ENCODE measurements at regions not wholly inside any gene's neighbourhood (a gene's known extent, or its start where the extent isn't known, plus 50 kb on each side); places are given as distances from the start of the nearest gene placed in this dataset.
"Not testable (repeated sequence)": the region's sequence is repeated elsewhere in the genome, so short reads cannot be mapped to it uniquely, and the experiment has no call there.

DNA sequence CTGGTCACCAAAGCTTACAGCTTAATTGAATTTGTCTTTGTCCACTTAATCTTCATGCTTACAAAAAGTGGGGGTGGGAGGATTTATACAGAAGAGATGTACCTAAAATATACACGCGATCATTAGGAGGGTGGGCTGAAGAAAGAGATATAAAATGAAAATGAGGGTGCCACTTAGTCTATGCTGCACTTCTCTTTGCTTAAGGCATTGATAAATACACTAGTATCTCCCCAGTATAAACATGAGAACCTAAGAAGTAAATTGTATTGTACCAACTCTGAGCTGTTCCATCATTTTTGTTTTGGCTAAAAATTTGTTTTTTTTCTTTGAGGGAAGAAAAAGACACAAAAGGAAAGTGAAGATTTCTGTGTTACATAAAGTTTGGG lies 170.8 kb upstream of the ZNF217 start:
- no peak for DNase-seq

- no peak for DNase-seq
Observed at GRCh38 chr20:53763707-53764414, 170.2 kb upstream of the ZNF217 start.

GRCh38 chr20:53762423-53762798 lies 168.8 kb upstream of the ZNF217 start:
- not testable (repeated sequence) for DNase-seq

- DNase-seq, result no peak
Observed at GRCh38 chr20:53760025-53760441, 166.4 kb upstream of the ZNF217 start.

DNA sequence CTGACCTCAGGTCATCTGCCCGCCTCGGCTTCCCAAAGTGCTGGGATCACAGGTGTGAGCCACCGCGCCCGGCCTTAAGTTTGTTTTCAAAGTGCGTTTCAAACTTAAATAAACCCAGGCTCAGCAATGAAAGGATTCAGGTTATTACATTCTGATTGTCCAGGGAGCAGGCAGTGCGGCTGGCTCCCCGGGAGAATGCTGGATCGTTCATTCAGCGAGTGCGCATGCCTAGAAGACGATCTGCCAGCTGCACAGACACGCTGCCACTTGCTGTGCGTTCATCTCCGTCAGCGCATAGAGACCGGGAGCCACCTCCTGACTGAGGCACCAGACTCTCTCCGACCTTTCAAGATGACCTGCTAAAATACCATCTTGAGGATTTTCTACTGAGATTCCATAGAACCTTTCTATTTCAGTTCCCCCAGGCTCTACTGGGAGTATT lies 163.9 kb upstream of the ZNF217 start:
- no peak for DNase-seq

DNA sequence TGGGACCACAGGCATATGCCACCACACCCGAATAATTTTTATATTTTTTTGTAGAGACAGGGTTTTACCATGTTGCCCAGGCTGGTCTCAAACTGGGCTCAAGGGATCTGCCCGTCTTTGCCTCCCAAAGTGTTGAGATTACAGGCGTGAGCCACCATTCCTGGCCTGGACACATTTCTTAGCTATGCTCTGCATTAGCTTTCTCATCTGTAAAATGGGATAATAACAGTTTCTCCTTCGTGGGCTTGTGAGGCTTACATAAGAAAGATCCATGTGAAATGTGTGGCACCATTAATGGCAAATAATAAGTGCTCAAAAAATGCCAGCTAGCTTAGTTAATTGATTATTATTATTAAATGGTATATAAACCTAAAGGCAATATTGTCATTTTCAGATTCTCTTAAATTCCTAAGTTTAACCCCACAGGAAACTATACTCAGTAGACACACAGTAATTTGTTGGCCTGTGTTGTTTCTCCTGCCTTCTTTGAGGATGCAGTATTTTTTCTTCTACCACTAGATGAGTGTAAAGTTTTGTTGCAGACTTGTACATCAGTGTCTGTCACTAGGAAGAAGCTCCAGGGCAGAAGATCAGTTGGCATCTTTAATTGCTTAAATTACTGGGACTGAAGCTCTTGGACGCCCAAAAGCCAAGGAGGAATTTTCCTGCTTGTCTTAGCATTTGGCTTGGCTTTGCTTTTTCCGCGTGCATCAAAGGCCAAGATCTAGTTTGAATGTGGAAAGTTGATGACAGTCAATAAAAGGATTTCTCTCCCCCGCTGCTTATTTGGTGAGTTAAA lies 162.3 kb upstream of the ZNF217 start:
- no peak for DNase-seq

- DNase-seq, result no peak
Observed at GRCh38 chr20:53753880-53754459, 160.3 kb upstream of the ZNF217 start.

- no peak for DNase-seq
Observed at GRCh38 chr20:53752971-53753879, 159.6 kb upstream of the ZNF217 start.

DNA sequence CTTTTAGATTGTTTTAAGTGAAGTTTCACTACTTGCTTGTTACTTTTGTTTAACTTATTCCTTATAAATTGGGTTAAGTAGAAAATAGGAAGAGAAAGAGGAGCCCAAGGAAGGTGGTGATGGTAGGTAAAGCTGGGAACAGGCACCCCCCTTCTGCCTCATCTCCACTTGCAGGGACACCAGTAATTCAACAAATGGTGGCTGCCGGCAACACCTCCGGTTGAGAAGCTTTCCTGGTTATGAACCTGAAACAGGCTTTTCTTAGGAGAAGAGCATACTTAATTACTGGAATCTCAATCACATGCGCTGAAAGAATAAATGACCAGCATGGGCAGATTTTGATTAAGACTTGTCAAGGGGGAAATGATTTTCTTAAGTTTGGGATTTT lies 158.9 kb upstream of the ZNF217 start:
- DNase-seq, result no peak

DNA sequence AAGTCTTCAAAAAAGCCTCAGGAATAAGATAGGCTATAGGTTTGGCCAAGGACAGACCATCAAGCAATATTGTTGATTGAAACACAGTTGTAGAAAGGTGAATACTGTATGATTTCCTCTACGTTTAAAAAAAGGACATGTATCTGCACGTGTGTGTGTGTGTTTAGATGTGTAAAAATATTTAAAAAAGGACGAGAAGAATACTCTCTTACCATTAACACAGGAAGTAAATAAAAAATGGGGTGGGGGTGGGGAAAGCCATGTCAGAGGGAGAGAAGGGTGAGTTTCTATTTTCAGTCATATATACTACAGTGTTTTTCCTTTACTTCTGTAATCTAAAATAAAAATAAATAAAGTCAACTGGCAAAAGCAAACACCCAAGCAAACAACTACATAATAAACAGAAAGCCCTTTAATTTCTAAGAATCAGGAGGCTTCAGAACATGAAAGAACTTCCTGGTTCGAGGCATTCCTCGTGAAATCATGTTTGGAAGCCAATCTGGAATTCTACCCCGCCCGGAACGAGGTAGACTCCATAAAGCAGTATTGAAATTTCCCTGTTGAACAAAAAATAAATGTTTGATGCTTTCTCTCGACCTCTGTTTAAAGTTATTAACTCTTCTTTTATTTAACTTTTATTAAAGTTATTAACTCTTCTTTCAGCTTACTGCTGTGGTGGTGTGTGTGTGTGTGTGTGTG lies 158.1 kb upstream of the ZNF217 start:
- DNase-seq, result no peak

DNA sequence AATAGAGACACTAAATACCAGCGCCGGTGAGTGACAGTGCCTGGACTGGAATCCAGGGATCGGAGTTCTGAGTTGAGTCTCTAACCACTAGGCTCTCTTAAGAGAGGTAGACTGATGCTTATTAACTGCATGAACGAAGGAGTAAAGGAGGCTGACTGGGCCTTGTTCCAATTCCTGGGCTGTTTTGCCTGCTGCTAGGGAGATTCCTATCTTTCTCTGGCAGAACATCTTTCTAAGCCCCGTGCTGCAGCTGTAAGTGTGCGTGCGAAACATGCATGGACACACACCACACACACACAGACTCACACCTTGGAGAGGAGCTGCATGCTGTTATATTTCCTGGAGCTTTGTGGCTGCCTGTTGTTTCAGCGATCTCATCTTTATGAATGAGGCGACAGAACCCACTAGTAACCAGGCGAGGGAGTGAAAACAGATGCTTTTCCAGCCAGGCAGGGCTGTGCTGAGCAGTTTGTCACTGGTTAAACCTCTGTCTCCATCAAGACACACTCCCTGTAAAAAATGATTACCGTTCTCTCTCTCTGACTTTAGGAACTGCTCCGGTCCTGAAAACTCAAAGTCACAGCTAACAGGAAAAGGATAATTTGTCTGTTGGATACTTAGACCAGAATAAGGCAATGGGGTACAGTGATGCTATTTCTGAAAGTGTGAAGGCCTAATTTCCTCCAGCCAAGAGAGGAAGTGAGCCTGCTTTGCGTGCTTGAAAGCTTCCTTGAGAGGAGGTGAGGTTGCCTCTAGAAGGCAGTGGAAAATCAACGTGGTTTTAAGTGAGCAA lies 157.4 kb upstream of the ZNF217 start:
- DNase-seq, result no peak

DNA sequence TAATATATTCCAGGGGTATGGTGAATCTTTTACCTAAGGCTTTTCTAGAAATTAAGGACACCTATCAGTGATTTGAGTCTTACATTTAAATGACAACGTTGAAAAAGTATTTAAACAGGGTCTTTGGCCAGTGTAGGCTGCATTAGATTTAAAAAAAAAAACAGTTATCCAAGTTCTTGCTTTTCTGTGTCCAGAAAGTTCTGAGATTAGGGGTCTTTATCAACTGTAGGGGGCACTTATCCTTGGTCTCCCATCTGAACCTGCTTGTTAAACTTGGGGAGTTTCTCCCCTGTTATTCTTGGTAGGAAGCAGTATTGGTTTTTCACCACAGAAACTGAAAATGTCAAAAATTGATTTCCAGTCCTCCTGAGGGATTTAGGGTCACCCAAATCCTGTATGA lies 155.9 kb upstream of the ZNF217 start:
- no peak for DNase-seq

- DNase-seq, result no peak
Observed at GRCh38 chr20:53748821-53749421, 155.3 kb upstream of the ZNF217 start.

GRCh38 chr20:53748176-53748575 lies 154.5 kb upstream of the ZNF217 start:
- no peak for DNase-seq

- DNase-seq, result no peak
Observed at GRCh38 chr20:53743607-53744260, 150.1 kb upstream of the ZNF217 start.

DNA sequence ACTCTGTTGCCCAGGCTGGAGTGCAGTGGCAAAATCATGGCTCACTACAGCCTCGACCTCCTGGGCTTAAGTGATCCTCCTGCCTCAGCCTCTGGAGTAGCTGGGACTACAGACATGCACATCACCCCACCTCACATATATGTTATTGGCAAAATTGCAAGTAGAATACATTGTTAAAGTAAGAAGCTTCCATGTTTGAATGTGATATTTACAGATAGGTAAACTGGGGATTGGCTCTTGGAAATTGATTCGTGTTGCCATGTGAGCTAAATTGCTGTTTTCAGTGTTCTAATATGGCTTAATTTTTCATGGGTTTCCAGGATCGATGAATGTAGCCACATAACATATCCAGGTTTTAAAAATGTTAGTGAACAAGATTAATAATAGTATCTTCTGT lies 149.0 kb upstream of the ZNF217 start:
- DNase-seq, result no peak

- DNase-seq, result no peak
Observed at GRCh38 chr20:53741726-53742028, 148.0 kb upstream of the ZNF217 start.

DNA sequence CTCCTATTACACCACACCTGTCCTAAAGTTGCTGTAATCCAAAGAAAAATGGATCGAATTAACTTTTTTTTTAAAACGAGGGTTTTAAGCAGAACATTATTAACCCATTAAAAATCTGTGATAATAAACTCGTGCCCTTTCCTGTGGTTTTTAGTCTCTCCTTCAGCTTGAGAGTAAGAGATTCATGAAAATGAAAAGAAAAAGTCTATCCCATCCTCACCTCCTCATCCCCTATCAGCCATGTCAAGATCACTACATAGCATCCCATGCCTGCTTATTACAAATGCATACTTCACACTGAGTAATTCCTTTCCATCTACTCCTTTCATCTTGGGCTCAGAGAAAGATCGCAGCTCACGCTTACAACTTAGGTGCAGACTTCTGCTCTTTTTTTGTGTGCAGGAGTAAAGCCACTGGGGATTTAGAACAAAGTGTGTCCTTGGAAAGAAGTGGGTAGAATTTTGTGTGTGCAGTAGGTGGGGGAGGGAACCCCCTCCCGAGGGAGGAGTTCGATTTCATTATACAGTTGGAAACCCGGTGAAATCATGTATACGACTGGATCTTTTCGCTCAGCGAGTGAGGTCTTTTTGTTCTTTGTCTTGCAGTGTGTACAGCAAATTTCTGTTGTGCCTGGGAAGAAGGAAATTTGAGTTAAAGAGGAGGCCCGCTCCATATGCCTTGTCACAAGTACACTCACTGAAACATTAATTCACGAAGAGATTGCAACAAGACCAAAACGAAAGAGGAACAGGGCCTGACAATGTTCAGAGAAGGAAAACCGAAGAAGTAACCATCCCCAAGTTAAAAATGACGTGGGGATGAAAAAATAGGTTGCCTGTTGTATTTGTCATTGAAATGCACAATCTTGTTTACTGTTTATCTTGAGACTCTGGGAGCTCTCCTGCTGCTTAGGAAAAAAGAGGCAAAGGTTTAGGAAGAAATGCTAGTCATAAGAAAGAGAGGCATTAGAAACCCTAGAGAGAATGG lies 146.5 kb upstream of the ZNF217 start:
- no peak for DNase-seq
